OCI-M2 (cell line): ENCODE measurements at regions not wholly inside any gene's neighbourhood (a gene's known extent, or its start where the extent isn't known, plus 50 kb on each side); places are given as distances from the start of the nearest gene placed in this dataset.

Experiments
- DNase-seq: peaks from one replicate; lab custom pipeline; 2025; ENCODE audit not compliant: unreplicated experiment; lab: John Stamatoyannopoulos, UW

DNA sequence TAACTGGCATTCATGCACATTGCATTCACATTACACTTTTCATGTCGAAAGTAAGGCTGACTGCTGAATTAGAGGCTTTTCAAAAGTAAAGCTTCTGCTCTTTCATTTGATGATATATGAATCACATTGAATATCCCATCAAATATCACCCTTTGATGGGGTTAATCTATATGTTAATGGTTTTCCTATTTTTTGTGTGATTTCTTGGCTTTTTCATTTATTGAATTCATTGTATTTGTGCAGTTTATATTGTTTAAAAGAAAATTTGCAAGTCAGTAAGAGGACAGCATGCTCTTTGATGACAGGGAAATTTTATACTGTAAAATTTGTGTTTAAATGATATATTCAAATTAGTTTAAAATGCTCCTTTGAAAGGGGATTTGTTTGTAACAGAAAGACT lies 344.1 kb downstream of the PCDH10 start:
- no peak for DNase-seq

- no peak for DNase-seq
These were observed 335.2 kb downstream of the PCDH10 start for GRCh38 chr4:133484287-133484686.

DNA sequence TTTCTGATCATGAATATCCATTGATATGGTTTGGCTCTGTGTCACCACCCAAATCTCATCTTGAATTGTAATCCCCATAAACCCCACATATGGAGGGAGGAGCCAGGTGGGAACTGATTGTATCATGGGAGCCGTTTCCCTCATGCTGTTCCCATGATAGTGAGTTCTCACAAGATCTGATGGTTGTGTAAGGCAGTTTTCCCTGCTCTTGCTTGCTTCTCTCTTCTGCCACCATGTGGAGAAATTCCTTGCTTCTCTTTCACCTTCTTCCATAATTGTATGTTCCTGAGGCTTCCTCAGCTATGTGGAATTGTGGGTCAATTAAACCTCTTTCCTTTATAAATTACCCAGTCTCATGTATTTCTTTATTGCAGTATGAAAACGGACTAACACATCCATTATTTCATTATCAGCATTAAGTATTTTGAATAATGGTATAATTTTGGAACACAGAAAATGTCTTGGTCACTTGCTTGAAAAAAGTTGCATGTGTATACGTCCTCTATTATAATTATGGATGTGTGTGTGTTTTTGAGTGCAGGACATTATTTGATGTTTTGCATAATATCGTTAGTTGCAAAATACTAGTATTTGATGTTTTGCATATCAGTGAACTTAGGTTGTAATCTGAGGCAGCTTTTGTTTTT lies 334.6 kb downstream of the PCDH10 start:
- no peak for DNase-seq

DNA sequence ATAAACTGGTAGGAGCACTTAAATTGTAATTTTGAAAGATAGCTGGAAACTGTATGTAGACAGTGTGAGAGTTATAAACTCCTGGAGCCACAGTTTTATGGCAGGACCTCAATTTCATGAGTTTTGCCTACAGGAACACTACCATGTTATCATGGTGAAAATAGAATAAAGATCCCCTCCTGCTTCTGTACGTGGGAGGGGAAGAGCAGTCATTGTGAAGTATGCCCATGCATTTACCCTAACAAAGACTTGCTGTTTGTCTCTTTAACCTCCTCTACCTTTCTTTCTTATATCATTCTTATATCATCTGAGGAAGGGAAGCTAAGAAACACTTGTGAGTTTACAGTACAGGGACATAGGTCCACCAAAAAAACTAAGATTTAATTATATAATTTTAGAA lies 327.0 kb downstream of the PCDH10 start:
- no peak for DNase-seq

- no peak for DNase-seq
These were observed 325.4 kb downstream of the PCDH10 start for GRCh38 chr4:133474501-133474900.

- DNase-seq = no peak
These were observed 323.1 kb downstream of the PCDH10 start for GRCh38 chr4:133472244-133472643.

GRCh38 chr4:133467290-133467947 lies 318.3 kb downstream of the PCDH10 start:
- DNase-seq = no peak

- DNase-seq = no peak
These were observed 315.9 kb downstream of the PCDH10 start for GRCh38 chr4:133465022-133465421.

DNA sequence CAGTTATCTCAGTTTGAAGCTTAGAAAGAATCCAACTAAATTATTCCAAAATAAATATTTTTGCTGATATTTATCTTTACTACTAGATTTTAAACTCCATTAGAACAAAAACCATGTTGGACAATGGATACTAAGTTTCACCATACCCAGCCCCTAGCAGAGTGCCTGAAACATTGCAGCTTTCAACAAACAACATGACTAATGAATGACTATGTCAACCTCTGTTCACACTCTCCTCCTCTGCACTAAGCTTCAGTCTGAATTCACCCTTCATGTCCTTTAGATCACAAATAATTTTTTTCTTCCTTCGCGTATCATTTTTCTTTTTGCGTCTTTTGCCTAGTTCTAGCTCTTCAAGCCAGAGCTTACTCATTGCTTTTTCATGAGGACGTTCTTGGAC lies 315.2 kb downstream of the PCDH10 start:
- no peak for DNase-seq

- no peak for DNase-seq
These were observed 303.6 kb downstream of the PCDH10 start for GRCh38 chr4:133452678-133453077.

DNA sequence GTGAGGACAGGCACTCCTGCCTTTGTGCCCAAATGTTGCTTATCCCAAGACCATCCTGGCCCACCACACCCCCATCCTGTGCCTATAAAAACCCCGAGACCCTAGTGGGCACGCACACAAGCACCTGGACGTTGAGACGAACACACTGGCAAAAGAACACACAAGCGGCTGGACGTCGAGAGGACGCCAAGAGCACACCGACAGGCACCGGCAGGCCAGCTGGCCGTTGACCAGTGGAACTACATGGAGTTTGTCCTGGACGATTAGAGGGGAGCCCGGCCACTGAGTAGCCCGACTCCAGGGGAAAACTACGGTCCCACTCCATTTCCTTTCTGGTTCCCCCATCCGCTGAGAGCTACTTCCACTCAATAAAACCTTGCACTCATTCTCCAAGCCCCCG lies 301.7 kb downstream of the PCDH10 start:
- no peak for DNase-seq

GRCh38 chr4:133440404-133440803 lies 291.3 kb downstream of the PCDH10 start:
- DNase-seq = no peak

DNA sequence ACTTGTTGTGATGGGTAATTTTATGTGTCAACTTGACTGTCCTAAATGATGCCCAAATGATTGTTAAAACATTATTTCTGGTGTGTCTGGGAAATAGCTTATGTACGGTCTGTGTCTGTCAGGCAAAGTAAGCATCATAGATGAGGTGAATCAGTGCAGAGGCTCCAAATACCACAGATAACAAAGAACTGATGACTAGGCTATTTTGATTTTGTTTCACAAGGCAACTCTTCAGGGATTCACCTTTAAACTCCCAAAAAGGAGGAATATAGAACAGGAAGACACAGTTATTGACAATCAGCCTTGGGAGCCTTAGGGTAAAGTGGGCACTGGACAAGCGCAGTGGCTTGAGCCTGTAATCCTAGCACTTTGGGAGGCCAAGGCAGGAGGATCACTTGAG lies 290.7 kb downstream of the PCDH10 start:
- no peak for DNase-seq

DNA sequence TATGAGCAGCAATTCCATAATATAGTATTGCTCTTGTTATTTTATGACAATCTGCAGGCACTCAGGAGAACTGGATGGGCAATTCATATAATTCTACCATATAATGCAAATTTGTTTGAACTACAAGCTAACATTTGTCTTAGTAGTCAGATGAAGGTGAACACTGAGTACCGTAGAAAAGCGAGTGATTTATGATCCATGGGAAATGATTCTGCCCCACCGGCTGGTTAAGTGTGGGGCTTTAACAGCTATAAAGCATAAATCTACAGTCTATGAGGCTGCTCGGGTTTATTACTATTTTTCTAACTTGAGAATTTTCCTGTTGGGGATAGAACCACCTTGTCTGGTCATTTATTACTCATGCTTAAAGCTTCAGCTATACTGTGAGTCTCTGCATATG lies 275.5 kb downstream of the PCDH10 start:
- no peak for DNase-seq

DNA sequence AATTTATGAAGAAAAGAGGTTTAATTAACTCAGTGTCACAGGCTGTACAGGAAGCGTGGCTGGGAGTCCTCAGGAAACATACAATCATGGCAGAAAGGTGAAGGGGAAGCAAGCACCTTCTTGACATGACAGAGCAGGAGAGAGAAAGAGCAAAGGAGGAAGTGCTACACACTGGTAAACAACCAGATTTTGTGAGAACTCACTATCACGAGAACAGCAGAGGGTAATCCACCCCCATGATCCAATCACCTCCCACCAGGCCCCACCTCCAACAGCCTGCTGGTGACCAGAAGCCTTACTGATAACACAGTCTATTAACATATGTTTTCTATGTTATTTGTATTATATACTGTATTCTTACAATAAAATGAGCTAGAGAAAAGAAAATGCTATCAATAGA lies 254.8 kb downstream of the PCDH10 start:
- no peak for DNase-seq

GRCh38 chr4:133402616-133403015 lies 253.5 kb downstream of the PCDH10 start:
- DNase-seq = no peak

DNA sequence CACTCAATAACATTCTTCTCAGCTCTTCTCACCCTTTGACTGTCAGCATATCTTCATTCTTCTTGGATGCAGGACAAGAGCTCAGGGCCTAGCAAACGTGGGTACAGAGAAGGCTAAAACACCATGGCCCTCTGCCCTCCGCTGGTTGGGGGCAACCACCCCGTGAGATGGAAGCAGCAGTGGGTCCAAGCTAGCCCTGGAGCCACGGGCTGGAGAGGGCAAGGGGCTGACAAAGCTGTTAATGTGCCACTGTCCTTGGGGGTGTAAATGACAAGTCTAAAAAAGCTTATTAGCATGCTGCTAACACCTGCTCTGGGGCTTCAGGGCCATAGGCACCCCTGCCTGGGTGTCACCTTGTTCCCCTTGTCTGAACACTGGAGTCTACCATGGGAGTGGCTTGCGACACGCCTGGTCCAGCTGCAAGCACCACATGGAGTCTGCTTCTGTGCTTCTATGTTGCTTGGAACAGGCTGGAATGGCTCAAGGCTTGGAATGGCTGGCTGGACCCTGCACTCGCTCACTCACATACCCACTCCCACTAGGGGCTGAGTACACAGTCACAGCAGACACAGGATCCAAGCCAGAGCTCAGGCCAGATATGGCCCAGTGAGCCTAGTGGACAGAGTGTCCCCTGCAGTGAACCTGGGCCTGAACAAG lies 246.0 kb downstream of the PCDH10 start:
- DNase-seq = no peak

GRCh38 chr4:133390198-133390855 lies 241.2 kb downstream of the PCDH10 start:
- no peak for DNase-seq

GRCh38 chr4:133389029-133389428 lies 239.9 kb downstream of the PCDH10 start:
- DNase-seq = no peak

GRCh38 chr4:133385161-133385954 lies 236.3 kb downstream of the PCDH10 start:
- no peak for DNase-seq
